ENCODE measurements at regions not wholly inside any gene's neighbourhood (a gene's known extent, or its start where the extent isn't known, plus 50 kb on each side); places are given as distances from the start of the nearest gene placed in this dataset.

- no peak for DNase-seq
These were observed 195.0 kb downstream of the ZIC1 start for GRCh38 chr3:147604136-147604535.

GRCh38 chr3:147613725-147614124, 204.6 kb downstream of the ZIC1 start:
- no peak for DNase-seq

GRCh38 chr3:147614210-147614609, 205.0 kb downstream of the ZIC1 start:
- no peak for DNase-seq

- no peak for DNase-seq
These were observed 205.9 kb downstream of the ZIC1 start for GRCh38 chr3:147615035-147615434.

- no peak for DNase-seq
These were observed 207.9 kb downstream of the ZIC1 start for GRCh38 chr3:147616998-147617619.

- DNase-seq: no peak
These were observed 209.5 kb downstream of the ZIC1 start for GRCh38 chr3:147618691-147619090.

- DNase-seq: no peak
These were observed 210.9 kb downstream of the ZIC1 start for GRCh38 chr3:147619921-147620560.

GRCh38 chr3:147620906-147621305, 211.7 kb downstream of the ZIC1 start:
- DNase-seq: no peak

GRCh38 chr3:147630921-147631415, 221.8 kb downstream of the ZIC1 start:
- no peak for DNase-seq

GRCh38 chr3:147640781-147641180, 231.6 kb downstream of the ZIC1 start:
- DNase-seq: no peak

- DNase-seq: no peak
These were observed 236.6 kb downstream of the ZIC1 start for GRCh38 chr3:147645761-147646160.

- DNase-seq: no peak
These were observed 240.3 kb downstream of the ZIC1 start for GRCh38 chr3:147649475-147649874.

GRCh38 chr3:147651107-147651778, 242.1 kb downstream of the ZIC1 start:
- no peak for DNase-seq

- no peak for DNase-seq
These were observed 243.6 kb downstream of the ZIC1 start for GRCh38 chr3:147652651-147653366.

- no peak for DNase-seq
These were observed 244.3 kb downstream of the ZIC1 start for GRCh38 chr3:147653367-147653923.

GRCh38 chr3:147654827-147655226, 245.7 kb downstream of the ZIC1 start:
- no peak for DNase-seq

GRCh38 chr3:147655236-147655635, 246.1 kb downstream of the ZIC1 start:
- no peak for DNase-seq

GRCh38 chr3:147656023-147656422, 246.9 kb downstream of the ZIC1 start:
- DNase-seq: no peak

GRCh38 chr3:147661916-147662315, 252.8 kb downstream of the ZIC1 start:
- DNase-seq: no peak

- DNase-seq: no peak
These were observed 253.5 kb downstream of the ZIC1 start for GRCh38 chr3:147662705-147663104.

- no peak for DNase-seq
These were observed 259.9 kb downstream of the ZIC1 start for GRCh38 chr3:147669077-147669476.

GRCh38 chr3:147672035-147672434, 262.9 kb downstream of the ZIC1 start:
- no peak for DNase-seq

GRCh38 chr3:147672436-147672835, 263.3 kb downstream of the ZIC1 start:
- DNase-seq: no peak

All from NCI-H2029 (cell line).